HG03432 (cell line): ENCODE measurements at regions not wholly inside any gene's neighbourhood (a gene's known extent, or its start where the extent isn't known, plus 50 kb on each side); places are given as distances from the start of the nearest gene placed in this dataset.

ENCODE experiments used
- ATAC-seq: cut with Tn5 transposase; IDR thresholded peaks from one replicate; pipeline ENCODE4 v1.9.1; 2021; ENCODE audit warnings: mild to moderate bottlenecking, moderate library complexity; ENCODE audit not compliant: unreplicated experiment

- ATAC-seq = no peak
Observed at GRCh38 chr10:130545697-130546096, 409.5 kb downstream of the GLRX3 start.

DNA sequence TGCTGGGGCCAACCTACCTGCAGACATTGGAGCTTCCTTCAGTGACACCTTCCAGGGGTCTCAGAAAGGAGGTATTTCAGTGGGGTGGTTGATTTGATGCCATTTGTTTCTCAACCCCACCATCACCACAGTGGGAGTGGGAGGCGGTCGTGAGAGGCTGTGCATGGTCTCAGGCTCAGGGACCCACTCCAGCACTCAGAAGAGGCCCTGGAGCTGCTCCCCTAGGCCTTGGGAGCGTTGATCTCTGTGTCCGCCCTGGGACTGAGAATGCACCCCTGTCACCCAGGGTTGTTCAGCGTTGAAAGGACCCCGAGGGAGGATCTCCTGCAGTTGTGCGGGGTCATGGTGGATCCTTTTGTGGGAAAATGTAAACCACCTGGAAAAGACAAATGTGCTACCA is 410.6 kb downstream of the GLRX3 start:
- no peak for ATAC-seq

DNA sequence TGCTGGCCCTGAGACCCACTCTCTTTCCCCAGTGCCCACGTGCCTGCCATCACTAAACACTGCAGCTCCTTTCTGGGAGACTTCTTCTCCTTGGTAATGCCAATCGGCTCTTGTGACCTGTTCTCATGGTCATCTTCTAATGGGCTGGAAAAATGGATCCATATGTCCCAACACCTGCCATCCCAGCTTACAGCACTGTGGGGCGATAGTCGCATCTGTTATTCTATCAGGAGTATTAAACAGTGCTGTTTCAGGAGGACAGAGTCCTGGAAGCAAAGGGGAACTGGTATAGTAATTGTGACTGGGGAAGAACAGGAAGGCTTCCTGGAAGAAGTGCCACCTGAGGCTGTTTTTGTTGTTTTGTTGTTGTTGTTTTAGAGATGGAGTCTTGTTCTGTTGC is 411.2 kb downstream of the GLRX3 start:
- no peak for ATAC-seq

DNA sequence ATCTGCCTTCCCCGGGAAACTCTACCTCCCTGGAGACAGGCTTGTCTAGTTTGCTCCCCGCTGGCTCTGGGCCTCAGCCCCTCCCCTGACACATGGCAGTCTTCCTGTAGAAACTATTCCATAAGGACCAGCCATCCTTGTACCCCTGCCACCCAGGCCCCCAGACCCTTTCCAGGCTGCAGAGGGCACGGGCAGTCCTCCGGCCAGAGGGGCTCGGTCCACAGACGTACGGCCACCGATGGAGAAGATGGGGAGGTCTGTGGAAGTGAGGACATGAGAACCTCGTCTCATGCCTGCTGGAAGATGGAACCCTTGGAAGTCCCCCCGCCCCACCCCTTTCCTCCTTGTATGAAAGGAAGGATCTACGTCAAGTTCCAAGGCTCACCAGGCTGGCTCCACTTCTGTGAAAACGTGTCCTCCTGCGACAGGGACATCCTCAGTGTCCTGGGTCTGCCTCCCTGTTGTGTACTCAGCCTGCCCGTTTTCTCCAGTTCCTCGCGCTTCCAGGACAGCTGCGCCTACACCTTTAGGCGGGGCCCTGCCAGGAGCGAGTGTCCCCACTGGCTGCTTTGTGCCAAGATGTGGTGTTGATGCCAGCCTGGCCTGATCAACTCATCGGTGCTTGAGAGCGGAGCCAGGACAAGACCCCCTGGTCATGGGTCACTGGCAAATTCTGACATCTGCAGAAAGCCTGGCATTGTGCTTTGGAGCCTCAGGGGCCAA is 414.9 kb downstream of the GLRX3 start:
- ATAC-seq = no peak

- ATAC-seq = no peak
Observed at GRCh38 chr10:130551676-130552075, 415.5 kb downstream of the GLRX3 start.

DNA sequence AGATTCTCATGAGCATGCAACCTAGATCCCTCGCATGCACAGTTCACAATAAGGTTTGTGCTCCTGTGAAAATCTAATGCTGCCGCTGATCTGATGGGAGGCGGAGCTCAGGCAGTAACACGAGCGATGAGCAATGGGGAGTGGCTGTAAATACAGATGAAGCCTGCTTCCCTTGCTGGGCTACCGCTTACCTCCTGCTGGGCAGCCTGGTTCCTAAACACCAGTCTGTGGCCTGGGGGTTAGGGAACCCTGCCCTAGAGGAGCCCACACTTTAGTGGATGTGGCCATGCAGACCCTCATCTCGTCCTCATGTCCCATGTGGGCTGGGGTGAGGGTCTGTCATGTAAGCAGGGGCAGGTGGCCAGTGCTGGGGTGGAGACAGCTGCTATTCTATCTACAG is 417.6 kb downstream of the GLRX3 start:
- ATAC-seq = no peak

GRCh38 chr10:130554701-130555410 is 418.7 kb downstream of the GLRX3 start:
- ATAC-seq = no peak

DNA sequence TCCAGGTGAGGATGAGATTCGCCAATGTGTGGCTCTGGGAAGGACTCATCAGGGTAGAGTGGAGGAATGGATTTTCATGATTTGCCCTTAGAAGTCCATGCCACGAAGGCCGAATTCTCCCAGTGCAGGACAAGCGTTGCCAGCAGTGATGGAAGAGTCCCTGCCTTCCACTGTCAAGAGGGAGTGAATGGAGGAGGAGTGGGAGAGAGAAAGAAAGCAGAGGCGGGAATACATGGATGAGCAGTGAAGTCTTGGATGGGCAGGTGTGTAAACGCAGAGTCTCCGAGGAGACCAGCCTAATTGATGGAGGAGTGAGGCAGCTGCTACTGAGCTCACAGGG is 419.2 kb downstream of the GLRX3 start:
- ATAC-seq = no peak

DNA sequence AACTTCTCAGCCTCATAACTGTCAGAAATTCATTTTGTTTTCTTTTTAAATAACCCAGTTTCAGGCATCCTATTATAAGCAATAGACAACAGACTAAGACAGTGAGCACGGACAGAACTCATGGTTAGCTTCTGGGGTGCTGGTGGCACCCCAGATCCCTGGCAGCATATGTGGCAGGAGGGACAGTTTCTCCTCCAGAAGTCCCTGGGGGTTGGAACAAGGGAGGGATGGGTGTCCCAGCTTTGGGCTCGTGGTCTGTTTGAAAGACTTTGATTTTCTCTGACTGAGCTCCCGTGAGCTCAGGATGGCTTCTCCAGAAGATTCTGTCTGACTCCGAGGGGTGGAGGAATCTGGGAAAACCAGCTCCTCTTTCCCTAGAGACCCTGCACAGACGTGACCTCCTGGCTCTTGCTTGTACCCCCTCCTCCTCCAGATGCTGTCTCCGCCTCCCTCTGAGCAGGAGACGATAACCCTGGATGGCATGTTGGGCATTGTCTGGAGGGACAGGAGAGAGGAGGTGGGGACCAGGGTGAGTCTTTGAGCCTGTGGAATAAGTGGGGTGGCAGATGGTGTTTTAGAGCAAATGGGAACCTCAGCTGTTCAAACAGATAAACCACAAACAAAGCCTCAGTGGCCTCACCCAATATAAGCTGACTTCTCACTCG is 421.1 kb downstream of the GLRX3 start:
- no peak for ATAC-seq

DNA sequence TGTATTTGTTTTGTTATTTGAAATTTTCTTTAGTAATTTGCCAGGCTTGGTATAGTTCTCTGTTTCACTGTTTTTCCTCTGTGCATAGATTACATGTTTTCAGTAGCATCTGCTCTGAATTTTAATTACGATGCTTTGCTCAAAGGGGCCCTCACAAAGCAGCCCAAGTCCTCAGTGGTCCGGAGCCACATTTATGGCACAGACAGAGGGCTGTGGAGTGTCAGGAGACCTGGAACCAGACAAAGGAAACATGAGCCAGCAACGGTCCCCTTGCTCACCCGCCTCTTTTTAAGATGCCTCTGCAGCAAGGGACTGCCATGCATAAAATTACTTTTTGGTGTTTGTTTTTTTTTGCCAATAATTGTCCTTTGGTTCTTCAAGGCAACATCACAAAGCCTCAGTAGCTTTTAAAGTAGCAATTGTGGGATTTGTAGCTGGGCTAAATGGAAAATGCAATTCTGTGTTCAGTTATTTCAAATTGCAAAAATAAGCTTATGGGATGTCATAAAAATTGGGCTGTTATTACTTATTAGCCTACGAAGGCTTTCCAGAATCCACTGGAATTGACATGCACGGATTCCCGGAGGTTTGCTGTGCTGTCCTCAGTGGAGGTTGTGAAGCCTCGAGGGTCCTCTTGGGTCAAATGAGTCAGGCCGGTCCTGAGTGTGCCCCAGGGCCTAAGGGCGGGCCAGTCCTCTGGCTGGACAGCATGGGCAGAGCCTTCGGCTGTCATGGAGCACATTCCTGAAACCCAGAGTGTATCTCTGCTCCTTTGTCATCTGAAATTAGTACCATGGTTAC is 422.8 kb downstream of the GLRX3 start:
- no peak for ATAC-seq

GRCh38 chr10:130559547-130559880 is 423.3 kb downstream of the GLRX3 start:
- no peak for ATAC-seq

DNA sequence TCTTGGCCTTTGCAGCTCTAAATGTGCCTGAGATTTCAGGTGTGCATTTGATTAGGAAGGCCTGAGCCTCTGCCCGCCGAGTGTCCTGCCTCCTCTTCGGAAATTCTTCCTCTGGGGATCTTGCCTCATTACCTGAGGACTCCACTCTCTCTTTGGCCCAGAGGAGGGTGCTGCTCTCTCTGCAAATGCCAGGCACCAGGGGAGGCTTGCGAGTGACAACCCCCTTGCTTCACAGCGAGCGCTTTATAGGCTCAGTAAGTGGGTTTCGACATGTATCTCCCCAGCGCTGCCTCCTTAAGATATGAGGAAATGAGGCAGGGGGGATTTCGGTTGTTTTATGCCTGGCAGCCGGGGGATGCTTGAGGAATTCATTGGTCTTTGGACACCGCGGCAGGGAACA is 423.9 kb downstream of the GLRX3 start:
- ATAC-seq = no peak

DNA sequence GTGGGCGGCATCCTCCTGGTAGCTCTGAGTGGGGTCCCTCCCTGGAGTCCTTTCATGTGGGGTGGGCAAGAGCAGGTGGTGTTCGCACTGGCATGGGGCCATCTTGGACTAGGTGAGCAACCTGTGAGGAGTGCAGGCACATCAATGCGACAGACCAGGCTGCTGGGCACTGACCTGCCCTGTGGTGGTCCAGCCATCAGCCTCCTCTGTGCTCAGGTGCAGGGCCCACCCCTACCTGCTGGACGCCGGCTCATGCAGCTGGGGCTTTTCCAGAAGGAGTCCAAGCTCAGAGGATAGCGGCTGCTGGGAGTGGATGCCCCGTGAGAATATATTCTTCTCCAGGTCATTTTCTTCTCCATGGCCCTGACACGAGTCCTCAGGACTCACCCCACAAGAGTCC is 424.4 kb downstream of the GLRX3 start:
- ATAC-seq = no peak

DNA sequence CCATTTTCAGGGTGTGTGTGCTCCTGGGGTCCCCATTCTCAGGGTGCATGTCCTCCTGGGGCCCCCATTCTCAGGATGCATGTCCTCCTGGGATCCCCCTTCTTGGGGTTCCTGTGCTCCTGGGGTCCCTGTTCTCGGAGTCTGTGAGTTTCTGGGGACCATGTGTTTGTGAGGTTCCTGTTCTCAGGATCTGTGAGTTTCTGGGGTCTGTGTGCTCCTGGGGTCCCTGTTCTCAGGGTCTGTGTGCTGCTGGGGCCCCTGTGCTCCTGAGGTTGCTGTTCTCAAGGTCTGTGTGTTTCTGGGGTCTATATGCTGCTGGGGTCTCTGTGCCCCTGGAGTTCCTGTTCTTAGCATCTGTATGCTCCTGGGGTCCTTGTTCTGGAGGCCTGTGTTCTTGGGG is 425.5 kb downstream of the GLRX3 start:
- ATAC-seq = no peak

- ATAC-seq = no peak
Observed at GRCh38 chr10:130567011-130567410, 430.8 kb downstream of the GLRX3 start.

- no peak for ATAC-seq
Observed at GRCh38 chr10:130567436-130567835, 431.2 kb downstream of the GLRX3 start.

GRCh38 chr10:130568246-130568645 is 432.1 kb downstream of the GLRX3 start:
- no peak for ATAC-seq

- no peak for ATAC-seq
Observed at GRCh38 chr10:130570074-130570473, 433.9 kb downstream of the GLRX3 start.

DNA sequence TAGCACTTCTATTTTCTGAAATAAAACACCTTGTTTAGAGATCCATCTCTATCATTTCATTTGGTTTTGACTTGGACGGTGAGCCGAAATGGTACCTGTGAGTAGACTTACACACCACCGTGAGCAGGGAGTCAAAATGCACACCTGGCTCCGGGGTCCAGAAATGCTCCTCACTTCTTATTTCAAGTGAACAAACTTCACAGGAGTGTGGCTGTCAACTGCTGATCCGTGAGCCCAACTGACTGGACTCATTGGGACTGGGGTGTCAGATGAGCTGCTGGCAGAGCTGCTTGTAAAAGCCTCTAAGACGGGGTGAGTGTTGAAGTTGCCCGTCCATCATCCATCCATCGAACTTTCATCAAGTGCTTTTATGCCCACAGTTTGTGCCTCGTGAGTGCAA is 435.5 kb downstream of the GLRX3 start:
- ATAC-seq = no peak

DNA sequence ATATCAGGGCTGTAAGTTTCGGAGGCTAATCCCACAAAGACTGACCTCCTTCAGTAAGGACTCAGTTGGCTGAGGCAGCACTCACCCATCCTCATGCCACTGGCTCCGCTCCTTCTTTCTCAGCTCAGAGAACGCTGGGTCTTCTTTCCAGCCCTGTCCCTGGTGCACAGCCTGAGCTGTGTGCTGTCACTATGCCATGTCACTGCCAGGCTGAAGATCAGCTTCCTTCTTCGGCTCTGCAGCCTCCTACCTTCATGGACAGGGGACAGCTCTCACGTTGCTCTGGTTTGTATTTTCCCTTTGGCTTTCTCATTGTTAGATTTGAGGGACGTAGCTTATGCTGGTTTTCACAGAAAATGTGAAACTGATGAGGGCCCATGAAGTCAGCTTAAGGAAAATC is 437.3 kb downstream of the GLRX3 start:
- ATAC-seq = no peak

- ATAC-seq = no peak
Observed at GRCh38 chr10:130575756-130576285, 439.6 kb downstream of the GLRX3 start.
